ENCODE measurements at regions not wholly inside any gene's neighbourhood (a gene's known extent, or its start where the extent isn't known, plus 50 kb on each side); places are given as distances from the start of the nearest gene placed in this dataset.
"Not testable (repeated sequence)": the region's sequence is repeated elsewhere in the genome, so short reads cannot be mapped to it uniquely, and the experiment has no call there.

DNA sequence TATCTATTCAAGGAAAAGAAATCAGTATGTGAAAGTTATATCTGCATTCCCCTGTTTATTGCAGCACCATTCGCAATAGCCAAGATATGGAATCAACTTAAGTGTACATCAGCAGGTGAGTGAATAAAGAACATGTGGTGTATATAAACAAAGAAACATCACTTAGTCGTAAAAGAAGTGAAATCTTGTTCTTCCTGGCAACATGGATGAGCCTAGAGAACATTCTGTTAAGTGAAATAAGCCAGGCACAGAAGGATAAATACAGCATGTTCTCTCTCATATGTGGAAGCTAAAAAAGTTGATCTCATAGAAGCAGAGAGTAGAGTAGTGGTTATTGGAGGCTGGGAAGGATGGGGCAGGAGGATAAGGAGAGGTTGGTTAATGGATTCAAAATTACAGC is 287.9 kb upstream of the FERMT1 start:
- no peak for DNase-seq

- DNase-seq = no peak
Observed at GRCh38 chr20:6407163-6407562, 284.3 kb upstream of the FERMT1 start.

- no peak for DNase-seq
Observed at GRCh38 chr20:6401893-6402557, 279.2 kb upstream of the FERMT1 start.

- no peak for DNase-seq
Observed at GRCh38 chr20:6397115-6397514, 274.3 kb upstream of the FERMT1 start.

DNA sequence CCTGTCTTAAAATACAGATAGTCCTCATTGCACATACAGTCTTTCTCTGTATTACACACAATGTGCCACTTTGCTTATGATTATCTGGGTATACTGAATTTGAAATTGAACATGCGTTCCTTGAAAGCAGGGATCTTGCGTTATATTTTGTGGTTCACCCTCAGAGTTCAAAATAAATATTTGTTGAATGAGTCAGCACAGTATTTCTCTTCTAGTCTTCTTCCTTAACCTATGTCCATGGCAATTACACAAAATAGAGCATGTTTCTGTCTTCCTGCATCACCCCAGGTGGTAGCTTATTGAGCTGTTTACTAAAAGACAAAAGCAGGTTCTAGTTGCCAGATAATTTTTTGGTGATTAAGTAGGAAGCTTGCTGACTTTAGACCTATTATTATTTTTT is 272.9 kb upstream of the FERMT1 start:
- DNase-seq = no peak

DNA sequence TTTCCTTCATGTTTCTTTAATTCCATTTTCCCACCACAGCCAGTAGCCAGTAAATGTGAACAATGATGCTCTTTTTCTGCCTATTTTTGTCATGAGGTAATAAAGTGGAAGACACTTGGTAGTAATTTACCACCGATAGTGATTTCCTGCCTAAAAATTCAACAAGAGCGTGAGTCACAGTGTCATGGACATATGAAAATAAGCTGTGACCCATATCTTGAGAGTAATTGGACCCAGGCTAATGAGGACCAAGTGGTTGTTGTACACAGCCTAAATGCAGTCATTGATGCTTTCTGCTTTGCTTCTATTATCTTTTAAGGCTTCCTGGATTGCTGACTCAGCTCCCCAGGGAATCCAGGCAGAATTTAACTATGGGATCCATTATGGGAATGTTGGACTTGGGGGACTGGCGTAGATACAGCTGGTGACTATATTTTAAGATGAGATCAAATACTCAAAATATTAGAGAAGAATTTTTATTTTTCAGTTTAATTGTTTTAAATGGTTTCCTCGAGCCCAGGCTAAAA is 265.9 kb upstream of the FERMT1 start:
- no peak for DNase-seq

DNA sequence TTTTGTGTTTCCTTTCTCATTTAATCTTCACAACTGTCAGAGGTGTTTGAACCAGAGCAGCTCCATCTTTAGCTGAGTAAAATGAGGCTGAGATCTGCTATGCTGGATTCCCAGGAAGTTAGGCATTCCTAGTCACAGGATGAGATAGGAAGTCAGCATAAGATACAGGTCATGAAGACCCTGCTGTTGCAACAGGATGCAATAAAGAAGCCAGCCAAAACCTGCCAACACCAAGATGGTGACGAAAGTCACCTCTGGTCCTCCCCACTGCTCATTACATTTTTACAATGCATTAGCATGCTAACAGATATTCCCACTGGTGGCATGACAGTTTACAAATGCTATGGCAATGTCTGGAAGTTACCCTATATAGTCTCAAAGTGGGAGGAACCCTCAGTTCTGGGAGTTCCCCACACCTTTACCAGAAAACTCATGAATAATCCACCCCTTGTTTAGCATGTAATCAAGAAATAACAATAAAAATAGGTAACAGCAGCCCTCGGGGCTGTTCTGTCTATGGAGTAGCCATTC is 262.2 kb upstream of the FERMT1 start:
- no peak for DNase-seq

DNA sequence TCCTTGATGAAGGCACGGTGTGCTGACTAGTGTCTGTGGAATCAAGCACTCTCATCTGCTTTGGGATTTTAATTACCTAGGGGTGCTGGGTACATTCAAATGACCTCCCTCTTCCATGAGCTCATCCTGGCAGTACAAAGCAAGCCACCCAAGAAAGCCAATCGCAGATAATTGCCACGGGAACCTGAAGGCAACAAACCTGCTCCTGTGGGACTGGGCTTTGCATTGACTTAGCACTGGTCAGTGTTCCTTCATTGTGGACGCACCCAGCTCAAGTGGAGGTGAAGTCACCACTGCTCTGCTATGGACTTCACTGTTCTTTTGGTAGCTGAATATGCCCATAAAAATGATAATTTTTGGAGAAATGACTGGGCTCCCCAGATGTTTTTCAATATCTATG is 261.6 kb upstream of the FERMT1 start:
- no peak for DNase-seq

GRCh38 chr20:6381887-6382286 is 259.1 kb upstream of the FERMT1 start:
- DNase-seq = no peak

- DNase-seq = no peak
Observed at GRCh38 chr20:6362245-6362644, 239.4 kb upstream of the FERMT1 start.

DNA sequence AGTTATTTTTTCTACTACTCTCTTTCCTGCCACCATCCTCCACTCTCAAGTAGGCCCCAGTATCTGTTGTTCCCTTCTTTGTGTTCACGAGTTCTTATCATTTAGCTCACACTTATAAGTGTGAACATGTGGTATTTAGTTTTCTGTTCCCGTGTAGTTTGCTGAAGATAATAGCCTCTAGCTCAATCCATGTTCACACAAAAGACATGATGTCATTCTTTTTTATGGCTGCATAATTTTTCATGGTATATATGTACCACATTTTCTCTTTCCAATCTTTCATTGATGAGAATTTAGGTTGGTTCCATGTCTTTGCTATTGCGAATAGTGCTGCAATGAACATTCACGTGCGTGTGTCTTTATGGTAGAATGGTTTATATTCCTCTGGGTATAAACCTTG is 237.9 kb upstream of the FERMT1 start:
- DNase-seq = no peak

DNA sequence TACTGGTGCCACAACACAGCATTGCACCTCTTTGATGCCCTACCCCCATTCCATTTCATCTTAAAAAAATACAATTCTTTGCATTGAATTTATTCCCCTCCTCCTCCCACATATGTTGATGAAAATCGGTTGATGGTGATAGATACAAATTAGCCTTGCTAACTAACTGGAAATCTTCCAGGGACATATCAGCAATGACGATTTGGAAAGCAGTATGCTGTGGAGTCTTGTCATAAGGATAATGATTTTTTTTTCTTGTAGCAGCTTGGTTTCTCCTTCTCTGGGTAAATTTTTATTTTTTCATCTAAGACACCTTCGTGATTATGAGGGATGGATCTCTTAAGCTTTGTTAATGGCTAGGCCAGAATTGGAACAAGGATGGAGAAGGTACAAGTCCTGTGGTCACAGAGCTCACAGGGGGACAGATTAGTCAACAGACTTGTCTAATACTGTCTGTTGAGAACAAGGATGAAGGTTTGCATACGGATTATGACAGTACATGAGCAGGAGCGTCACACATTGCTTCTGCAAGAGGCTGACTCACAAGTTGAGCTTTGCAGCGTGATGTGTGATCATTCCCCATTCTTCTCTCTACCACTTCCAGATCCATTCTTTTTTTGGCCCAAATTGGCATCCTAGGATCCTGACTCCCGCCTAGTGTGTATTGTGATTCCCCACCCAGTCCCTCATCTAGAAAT is 233.1 kb upstream of the FERMT1 start:
- no peak for DNase-seq

DNA sequence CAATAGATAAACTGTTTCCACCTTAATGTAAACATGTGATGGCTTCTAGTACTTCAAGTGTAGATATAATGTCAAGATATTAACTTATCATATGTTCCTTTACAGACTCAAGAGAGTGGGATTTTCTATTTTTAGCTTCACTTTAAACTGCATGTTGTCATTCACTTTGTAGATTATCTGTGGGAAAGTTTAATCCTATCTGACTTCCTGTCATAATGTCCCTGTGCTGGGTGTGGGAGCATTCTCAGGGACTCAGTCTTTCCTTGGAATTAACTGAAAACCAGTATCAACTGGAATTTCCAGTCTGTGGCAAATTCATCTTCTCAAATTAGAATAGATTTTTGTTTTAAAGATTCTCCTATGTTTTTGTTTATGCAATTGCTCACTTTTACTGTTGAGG is 226.1 kb upstream of the FERMT1 start:
- DNase-seq = no peak

DNA sequence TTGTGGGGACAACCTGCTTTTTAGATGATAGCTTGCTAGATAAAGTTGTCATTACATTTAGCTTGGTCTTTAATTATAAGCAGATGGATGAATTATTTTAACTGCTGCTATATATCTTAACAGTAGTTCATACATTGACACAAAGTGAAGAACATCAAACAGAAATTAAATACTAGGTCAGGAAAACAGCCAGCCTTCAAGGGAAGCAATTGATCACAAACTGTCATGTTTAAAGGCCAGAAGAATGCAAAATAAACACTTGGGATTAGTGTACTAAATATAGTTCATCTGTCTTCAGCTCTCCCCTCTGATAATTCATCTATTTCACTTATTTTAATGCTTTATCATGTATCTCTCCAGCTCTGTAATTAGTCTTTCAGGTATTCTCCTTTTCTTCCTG is 225.1 kb upstream of the FERMT1 start:
- no peak for DNase-seq

DNA sequence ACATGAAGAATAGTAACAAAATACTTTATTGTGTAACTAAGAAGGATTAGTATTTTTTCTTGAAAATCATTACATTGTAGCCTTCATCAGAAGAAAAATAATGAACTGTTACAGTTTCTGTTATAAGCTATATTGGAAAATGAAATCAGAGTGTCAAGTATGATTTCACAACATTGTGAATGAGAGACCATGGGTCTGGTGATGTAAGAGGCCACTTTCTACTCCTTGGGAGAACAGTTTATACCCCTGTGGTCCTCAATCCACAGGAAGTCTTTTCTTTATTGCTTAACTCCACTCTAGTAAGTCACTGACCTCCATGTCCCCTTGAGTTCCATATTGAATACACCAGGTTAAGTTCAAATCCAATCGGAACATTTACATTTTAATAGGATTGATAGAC is 218.7 kb upstream of the FERMT1 start:
- no peak for DNase-seq

- no peak for DNase-seq
Observed at GRCh38 chr20:6339176-6339575, 216.3 kb upstream of the FERMT1 start.

DNA sequence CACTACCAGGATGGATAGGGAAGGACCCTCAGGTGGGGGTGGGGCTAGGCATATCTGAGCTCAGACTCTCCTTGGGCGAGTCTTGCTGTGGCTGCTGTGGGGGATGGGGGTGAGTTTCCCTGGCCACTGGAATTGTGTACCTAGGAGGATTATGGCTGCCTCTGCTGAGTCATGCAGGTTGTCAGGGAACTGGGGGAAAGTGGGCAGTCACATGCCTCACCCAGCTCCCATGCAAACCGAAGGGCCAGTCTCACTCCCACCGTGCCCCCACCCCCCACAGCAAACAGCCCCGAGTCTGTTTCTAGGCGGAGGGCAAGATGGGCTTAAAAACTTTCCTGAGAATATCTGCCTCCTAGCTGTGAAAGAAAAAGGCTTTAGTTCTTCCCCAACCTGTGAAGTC is 210.3 kb upstream of the FERMT1 start:
- no peak for DNase-seq

DNA sequence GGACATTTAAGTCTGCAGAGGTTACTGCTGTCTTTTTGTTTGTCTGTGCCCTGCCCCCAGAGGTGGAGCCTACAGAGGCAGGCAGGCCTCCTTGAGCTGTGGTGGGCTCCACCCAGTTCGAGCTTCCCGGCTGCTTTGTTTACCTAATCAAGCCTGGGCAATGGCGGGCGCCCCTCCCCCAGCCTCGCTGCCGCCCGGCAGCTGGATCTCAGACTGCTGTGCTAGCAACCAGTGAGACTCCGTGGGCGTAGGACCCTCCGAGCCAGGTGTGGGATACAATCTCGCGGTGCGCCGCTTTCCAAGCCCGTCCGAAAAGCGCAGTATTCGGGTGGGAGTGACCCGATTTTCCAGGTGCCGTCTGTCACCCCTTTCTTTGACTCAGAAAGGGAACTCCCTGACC is 198.4 kb upstream of the FERMT1 start:
- DNase-seq = not testable (repeated sequence)

- no peak for DNase-seq
Observed at GRCh38 chr20:6311841-6312655, 189.2 kb upstream of the FERMT1 start.

GRCh38 chr20:6311097-6311496 is 188.3 kb upstream of the FERMT1 start:
- no peak for DNase-seq

DNA sequence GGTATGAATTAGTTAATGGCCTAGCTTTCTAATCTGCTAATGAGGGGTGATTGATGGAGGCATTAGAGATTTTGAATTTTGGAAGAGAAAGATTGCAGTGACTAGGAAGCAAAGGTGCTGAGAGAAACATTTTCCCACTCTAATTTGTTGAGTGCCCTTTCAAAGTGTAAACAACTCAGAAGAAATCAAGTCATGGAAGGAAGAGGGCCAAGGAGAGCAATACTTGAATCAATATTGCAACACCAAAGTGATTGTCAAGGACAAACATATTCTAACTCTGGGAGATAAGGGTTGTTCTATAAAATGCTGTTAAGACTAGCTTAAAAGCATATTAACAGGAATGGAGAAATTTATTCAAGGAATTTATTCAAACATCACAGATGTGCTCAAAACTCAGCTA is 182.7 kb upstream of the FERMT1 start:
- DNase-seq = no peak

- DNase-seq = no peak
Observed at GRCh38 chr20:6302041-6302440, 179.2 kb upstream of the FERMT1 start.

- no peak for DNase-seq
Observed at GRCh38 chr20:6299456-6299855, 176.6 kb upstream of the FERMT1 start.

DNA sequence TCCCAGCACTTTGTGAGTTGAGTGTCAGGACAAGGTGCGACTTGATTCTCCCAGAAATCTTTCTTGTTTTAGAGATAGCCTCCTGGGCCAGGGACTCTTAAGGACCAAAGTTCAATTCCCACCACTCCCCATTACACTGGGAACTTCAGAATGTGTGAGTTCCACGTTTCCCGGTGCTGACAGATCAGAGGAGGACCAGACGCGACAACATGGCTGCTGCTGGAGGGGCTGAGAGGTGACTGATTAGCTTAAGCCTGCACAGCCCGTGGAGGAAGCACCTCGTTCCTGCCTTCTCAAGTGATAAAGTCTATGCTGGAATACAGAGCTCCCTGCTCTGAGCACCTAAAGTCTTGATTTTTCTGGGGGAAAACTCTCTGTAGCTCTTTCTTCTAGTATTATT is 175.2 kb upstream of the FERMT1 start:
- DNase-seq = no peak

Data from activated CD4-positive, alpha-beta T cell treated with anti-CD3 and anti-CD28 coated beads, Interleukin-10, Interleukin-2, amounts not matched to agents 100 ng/mL and 50 ng/mL, durations not matched to agents 16 hours and 8 hours (primary cell).